AML-193 (cell line): ENCODE measurements at regions not wholly inside any gene's neighbourhood (a gene's known extent, or its start where the extent isn't known, plus 50 kb on each side); places are given as distances from the start of the nearest gene placed in this dataset.

Source experiments
- DNase-seq, 2 experiments: peaks; one replicate each; lab custom pipeline; 2025; lab: John Stamatoyannopoulos, UW

DNA sequence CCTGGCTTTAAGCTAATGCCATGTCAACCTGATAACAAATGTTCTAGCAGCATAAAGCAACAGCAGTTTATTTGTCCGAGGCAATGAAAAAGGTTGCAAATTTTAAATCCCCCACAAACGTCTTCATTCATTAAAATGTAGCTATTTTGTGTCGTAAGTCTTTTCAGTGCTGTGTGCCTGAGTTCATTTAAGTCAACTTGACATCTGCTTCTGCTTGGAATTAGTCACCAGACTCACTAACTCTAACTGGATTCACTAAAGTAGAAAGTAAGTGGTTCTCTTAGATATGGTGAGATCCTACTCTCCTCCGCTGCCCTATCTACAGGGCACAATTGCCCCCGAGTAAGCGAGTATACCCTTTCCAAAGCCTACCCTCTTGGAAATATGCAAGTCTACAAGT, 118.4 kb upstream of the CHRM3 start:
- DNase-seq = no peak

DNA sequence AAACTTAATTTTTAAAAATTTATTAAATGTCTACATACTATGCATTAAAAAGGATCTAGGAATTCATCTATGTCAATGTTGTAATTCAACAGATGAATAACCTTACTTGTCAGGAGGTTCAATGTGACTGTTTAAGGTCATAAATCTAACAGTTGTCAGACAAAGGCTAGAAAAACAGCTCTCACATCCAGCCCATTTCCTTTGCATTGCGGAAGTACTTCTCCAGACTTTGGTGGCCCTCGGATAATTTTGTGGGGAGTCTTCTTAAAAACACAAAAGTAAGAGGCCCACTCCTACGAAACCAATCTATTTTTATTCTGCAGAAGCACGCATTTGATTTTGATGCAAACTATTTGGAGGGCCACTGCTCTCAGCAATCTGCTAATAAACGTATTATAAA, 122.6 kb upstream of the CHRM3 start:
- no peak for DNase-seq

DNA sequence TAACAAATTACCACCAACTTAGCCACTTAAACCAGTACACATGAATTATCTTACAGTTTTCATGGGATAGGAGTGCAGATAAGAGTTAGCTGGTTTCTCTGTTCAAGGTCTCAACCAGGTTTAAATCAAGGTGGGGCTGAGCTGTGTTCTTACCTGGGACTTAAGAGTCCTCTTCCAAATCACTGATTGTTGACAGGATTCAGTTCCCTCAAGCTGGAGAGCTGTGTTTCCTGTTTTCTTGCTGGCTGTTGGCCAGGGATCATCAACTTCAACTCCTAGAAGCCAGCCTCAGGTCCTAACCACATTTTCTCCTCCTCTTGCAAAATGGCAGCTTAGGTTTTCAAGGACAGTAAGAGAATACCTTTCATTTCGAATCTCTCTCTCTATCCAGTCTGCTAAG, 123.8 kb upstream of the CHRM3 start:
- no peak for DNase-seq

DNA sequence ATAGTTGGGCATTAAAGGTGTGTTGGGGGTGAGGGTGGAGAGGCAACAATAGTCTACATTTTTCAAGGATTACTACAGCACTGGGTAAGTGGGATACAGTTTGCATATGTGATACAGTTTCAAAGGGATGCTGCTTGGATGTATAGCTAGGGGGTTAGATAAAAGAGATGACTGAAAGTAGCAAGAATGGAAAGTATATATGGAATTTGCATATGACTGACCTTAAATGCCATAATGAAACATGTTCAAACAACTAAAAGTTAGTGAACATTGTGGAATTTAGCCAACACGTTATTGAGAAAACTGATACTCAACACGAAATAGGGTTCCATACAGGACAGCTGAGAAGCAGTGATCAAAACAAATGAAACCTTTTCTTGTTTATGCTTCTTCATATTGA, 124.8 kb upstream of the CHRM3 start:
- no peak for DNase-seq

DNA sequence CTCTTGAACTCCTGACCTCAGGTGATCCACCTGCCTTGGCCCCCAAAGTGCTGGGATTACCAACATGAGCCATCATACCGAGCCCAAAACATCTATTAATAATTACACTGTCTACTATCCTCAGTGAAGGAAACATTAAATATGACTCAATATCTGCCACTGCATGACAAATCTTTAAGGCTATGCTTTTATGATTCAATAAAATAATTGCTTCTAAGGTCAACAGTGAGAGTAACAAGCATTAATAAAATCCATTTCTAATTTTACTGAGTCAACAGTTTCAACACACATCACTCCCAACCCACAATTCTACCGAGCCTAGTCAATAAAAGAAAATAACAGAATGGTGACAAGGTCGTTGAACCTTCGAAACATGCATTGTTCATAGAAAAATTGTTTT, 125.5 kb upstream of the CHRM3 start:
- DNase-seq = no peak

DNA sequence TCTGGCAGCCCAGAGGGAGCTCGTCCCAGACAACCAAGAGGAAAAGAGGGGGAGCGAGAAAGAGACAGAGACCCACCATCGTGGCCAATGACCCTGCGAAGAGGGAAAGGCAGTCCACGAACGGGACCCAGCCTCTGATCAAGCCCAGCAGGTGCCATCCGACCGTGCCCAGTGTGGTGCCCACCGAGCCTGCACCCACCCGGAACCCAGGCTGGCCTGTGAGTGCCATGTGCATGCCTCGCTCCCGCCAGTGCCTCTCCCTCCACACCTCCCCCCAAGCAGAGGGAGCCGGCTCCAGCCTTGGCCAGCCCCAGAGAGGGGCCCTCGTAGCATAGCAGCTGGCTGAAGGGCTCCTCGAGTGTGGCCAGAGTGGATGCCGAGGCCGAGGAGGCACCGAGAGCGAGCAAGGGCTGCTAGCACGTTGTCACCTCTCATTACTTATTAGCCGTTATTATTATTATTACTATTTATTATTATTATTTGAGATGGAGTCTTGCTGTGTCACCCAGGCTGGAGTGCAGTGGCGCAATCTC, 130.7 kb upstream of the CHRM3 start:
- no peak for DNase-seq

DNA sequence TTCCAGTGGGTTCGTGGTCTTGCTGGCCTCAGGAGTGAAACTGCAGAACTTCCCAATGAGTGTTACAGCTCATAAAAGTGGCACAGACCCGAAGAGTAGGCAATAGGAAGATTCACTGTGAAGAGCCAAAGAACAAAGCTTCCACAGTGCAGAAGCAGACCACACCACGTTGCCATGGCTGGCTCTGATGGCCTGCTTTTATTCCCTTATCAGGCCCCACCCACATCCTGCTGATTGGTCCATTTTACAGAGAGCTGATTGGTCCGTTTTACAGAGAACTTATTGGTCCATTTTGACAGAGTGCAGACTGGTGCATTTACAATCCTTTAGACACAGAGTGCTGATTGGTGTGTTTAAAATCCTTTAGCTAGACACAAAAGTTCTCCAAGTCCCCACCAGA, 131.4 kb upstream of the CHRM3 start:
- DNase-seq = no peak

DNA sequence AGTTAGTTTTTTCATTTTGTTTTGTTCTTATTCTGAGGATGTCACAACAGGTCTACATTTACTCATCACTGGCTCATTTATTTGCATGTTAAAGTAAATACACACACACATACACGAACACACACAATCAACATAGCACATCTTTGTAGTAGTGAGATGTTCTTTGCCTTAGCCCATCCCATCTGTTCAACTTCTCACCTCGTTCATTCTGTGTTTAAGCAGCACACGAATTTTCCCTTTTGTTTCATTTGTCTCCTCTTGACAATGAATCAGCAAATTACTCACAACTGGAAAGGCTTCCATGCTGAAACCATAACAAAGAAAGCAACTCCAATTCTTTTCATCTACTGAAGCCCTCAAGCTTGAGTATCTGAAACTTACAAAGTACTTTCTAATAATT, 133.3 kb upstream of the CHRM3 start:
- no peak for DNase-seq

DNA sequence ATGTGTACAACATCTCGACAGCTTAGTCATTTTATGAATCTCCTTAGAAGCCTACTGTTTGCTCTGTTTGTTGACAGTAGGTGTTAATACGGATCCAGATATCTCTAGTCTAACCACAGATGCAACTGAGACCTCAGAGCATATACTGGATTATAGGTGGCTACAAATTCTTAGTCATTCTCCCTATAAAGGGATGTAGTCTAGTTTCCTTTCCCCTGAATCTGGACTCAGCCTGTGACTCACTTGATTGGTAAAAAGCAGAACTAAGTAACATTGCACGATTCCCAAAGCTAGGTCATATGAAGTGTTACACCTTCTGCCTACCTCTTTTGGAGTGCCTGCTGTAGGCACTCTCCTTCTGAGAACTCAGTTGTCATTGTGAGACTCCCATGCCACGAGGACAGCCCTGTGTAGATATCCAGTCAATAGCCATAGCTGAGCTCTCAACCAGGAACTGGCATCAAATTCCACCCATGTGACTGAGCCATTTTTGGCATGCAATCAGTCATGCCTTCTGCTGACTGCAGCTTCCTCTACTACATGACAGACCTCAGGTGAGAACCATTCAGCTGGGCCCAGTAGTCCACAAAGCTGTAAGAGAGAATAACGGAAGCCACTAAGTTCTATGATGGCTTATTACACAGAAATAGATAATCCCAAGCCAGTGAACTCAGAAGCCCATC, 135.9 kb upstream of the CHRM3 start:
- no peak for DNase-seq

DNA sequence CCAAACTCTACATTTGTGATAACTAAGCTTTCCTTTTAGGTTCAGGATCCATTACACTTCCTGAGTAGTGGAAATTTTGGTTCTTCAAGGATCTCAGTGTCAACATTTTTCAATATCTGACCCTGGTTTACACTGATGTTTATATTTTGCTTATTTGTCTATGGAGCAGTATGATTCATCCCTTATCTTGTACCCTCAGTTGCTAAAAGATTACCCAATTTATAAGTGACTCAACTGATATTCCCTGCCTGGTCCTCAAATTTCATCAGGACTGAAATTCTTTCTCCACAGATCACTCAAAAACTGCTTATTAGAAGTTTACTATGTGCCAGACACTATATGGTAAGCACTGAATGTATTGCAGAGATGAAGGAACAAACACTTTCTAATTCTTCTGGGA, 139.1 kb upstream of the CHRM3 start:
- no peak for DNase-seq

DNA sequence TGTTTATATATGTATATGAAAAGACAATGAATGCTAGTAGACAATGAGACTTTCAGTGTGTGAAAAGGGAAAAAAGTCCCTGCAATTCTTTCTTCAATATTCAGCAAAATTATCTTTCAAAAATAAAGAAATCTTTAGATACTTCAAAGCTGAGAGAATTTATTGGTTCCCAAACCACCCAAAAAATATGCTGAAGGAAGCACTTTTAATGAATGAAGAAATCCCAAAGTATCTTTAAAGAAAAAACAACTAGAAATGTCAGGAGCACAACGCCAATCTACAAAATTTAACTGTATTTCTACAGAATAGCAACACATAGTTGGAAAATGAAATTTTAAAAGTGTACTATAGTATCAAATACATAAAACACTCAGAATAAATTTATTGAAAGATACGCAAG, 142.3 kb upstream of the CHRM3 start:
- DNase-seq = no peak

DNA sequence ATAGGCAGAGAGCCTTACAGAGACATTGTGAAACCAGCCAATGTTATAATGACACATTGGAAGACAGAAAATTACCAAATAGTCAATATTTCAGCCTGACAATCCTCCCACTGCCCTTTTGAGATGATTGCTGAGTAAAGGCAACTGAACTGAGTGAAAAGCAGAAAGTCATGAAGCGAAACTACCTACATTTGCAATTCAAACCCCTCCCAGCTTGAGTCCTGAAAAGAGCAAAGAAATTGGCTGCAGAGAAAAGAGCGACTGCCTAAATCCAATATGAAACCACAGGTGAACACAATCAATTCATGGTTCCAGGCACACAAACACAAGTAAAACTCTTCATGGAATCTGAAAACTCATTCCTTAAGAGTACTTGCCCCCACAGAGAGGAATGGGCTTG, 143.4 kb upstream of the CHRM3 start:
- DNase-seq = no peak

DNA sequence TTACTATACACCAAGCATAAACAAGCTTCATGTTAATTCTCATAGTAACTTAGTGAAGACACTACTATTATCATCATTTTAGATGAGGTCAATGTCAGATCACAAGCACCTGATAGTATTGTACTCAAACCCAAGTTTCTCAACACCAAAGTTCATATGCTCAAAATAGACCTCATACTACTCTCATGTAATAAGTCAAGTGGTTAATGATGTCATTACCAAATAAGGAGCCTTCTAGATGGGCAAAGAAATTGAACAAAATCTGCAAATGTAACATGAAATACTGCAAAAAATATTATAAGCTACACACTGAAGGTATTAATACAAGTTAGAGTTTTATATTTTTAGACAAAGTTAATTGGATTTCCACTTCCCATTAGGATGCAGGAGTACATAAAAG, 144.0 kb upstream of the CHRM3 start:
- no peak for DNase-seq

DNA sequence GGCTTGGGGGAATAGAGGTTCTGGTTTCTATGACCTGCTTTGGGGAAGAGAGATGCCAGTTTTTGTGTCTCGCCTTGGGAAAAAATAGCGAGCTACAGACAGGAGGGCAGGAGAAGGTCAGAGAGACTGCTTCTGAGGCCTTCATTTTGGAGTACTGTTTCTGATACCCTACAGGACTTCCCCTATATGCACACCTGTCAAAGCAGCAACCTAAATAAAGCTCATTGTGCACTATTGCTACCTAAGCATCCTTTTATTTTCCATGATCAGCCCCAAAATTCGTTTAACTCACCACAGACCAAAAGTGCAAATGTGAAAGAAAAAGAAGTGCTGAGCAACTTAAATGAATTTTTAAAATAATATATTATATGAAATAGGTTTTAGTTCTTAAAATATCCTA, 145.6 kb upstream of the CHRM3 start:
- DNase-seq = no peak

DNA sequence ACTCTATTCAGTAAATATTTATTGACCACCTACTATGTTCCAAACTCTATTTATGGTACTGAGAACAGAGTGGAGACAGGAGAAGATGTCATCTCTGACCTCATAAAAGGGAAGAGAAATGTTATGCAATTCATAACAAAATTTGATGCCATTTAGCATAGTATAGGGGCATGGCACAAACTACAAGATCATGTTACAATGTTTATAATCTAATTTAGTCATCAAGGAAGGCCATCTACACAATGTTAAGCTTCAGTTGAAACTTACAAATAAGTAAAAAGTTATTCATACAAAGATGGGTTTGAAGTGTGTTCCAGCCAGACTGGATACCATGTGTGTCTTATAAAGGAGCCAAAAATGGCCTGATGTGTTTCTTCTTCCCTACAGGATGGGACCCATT, 146.8 kb upstream of the CHRM3 start:
- no peak for DNase-seq

DNA sequence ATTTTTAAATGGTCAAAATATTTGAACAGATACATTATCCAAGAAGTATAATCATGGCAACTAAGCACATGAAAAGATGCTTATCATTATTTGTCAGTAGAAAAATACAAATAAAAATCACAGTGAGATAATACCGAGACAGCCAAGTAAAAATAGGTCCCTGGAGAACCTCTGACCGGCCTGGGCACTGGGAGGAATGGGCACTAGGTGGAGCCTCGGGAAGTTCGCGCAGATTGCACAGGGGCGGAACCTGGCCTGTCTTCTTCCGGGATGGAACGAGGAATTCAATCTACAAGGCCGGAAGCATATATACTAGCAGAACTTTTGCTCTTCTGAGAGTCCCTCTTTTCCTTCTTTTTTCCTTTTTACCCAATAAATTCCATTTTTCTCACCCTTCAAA, 148.5 kb upstream of the CHRM3 start:
- DNase-seq = no peak

DNA sequence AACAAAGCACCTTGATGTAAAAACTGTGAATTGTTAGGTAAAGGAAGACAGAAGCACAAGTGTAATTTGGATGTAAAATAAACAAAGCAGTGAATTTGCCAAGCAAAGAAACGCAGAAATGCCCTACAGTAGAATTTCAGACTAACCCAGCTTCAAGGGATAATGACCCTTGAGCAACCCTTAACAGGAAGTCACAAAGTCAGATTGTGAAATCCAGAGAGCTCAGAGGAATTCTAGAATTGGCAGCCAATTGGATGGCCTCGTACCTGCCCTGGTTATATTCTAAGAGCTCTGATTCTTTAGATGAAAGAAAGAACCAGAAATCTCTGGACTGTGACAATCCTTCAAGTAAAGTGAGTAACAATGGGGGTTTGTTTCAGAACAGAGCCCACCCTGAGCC, 152.7 kb upstream of the CHRM3 start:
- peak; percentile 21 to 37 for DNase-seq

DNA sequence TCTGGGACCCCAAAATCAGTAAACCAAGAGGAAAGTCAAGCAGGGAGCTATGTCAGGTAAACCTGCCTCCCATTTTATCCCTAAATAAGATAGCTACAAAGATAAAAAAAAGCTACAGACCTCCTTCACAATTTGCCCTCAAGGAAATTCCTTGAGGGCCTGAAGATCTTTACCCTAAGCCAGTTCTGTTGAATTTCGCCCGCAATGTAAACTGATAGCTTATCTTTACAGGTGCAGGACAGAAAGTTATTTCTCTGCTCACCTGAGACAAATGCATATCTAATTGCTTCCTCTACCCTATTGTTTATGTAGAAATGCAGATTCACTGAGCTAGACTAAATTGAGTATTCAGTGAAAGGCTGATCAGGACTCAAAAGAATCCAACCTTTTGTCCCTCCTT, 153.4 kb upstream of the CHRM3 start:
- DNase-seq = no peak

DNA sequence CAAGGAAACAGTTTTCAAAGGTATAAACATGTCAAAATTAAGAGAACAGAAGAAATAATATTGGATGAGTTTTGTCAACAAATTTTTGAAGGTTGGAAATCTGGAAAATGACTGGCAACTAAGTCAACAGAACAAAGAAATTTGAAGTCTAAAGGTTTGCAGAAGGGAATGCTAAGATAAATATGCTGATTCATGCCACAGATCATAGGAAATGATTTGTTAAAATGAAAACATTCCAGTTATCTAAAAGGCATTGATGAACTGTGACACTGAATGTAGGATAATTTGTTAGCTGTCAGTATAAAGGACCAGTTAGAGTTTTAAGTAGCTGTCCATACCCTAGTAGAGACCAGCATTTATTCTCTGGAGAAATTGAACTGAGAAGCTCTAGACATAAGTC, 157.9 kb upstream of the CHRM3 start:
- no peak for DNase-seq

DNA sequence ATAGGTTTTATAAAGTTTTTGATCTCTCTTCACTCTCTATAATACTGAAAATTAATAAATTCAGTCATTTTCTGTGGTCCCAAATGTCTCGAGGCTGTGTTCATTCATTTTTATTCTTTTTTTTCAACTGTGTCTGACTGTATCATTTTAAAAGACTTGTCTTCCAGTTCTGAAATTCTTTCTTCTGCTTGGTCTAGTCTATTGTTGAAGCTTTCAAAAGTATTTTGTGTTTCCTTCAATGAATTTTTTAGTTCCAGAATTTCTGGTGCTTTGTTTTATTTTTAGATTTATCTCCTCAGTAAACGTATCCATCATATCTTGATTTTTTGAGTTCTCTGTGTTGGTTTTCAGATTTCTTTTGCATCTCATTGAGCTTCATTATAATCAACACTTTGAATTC, 161.0 kb upstream of the CHRM3 start:
- DNase-seq = no peak

DNA sequence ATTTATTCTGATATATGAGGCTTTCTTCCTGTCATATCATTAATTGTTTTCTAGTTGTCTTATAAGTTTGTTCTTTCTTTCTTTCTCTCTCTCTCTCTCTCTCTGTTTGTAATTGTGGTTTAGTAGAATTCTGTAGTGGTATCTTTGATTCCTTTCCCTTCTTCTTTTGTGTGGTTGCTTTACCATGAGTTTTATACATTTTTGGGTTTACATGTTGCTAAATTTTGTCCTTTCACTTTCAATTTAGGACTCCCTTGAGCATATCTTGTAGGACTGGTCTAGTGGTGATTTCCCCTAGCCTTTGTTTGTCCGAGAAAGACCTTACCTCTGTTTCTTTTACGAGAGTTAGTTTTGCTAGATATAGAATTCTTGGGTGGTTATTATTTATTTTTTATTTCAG, 162.3 kb upstream of the CHRM3 start:
- DNase-seq = no peak

DNA sequence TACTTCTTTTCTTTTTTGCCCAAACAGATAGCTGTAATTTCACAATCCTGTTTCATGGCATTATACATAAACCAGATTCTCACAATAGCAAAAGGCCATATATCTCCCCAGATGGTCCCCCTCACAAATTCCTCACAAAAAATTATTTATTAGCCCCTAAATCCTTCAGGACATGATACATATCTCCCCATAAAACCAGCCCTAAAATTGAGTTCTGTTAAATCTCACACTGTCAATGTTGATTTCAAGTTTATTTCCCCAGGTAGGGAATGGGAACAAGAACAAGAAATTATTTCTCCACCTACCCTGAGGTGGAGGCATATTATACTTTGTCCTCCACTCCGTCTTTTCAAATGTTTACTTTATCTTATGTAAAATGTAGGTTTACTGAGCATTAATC, 163.4 kb upstream of the CHRM3 start:
- DNase-seq = no peak

DNA sequence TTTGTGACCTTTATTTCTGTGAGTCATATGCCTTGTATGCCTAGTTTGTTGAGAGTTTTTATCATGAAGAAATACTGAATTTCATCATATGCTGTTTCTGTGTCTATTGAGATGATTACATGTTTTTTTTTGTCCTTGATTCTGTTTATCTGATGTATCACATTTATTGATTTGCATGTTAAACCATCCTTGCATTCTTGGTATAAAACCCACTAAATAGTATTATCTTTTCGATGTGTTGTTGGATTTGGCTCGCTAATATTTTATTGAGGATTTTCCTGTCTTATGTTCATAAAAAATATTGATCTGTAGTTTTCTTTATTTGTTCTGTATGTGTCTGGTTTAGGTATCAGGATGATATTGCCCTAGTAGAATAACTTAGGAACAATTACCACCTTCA, 164.7 kb upstream of the CHRM3 start:
- no peak for DNase-seq

DNA sequence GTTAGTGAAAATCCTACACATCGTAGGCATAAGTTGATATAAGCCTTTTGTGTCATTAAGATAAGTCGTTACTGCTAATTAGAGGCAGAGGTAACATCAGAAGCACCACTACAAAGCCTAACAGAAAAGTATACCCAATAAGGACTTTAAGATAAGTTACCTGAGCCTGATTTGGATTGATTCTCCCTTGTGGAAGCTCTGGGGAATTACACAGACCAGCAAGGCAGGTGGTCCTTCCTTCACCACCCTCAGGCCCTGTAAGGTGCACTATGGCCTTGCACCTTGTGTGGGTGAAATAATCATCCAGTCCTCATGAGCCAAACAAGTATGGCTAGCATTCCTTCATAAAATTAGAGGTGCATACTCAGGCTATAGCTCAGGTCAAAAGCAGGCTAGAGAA, 166.7 kb upstream of the CHRM3 start:
- no peak for DNase-seq

DNA sequence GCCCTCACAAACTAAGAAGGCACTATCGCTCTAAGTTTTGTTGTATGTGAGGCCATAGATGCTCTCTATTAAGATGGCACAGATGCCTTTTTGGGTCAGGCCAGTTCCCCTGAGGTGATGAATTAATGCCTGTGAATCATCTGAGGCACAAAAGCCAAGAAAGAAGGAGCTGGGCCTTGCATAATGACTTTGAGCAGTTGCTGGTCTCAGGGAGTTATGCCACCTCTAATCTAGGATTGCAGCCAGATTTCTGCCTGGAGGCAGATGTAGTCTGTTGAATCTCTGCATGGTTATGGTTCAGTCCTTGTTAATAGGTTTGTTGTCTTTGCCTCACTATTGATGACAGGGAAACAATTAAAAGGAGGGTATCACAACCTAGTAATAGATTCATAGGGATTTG, 168.1 kb upstream of the CHRM3 start:
- no peak for DNase-seq
